ENCODE measurements at regions not wholly inside any gene's neighbourhood (a gene's known extent, or its start where the extent isn't known, plus 50 kb on each side); places are given as distances from the start of the nearest gene placed in this dataset.

DNA sequence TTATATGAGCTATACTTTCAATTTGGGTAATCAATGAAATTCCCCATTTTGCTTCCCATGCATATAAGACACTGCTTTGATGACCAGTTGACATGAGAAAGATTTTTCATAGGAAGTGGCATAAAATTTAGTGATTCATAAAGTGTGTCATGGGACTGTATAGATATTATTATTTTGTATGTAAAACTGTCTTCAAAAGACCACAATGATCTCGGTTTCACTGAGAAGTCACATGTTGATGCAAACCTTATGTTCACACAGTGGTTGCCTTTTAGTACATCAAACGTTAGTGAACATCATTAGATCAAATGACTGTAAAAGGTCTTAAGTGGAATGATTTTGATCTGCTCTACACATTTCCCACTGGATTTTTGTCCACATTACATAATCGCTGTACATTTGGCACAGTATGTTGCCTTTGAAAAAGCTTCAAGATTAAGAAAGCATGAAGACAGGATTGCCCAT is 349.2 kb upstream of the MEF2C start:
- no peak for DNase-seq

DNA sequence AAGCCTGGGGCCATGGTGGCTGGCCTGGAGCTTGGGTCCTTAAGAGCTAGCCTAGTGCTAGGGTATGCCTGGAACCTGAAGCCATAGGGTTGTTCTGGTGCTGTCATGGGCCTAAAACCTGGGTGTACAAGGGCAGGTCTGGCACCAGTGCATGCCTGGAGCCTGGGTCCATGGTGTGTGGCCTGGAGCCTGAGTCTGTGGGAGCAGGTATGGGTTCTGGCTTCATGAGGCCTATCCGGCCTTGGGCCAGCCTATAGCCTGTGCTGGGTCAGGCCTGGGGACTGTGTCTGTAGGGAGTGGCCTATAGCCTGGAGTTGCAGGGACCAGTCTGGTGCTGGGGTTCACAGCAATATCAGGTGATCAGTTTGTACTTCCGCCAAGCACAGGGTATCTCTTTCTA is 347.2 kb upstream of the MEF2C start:
- DNase-seq = no peak

DNA sequence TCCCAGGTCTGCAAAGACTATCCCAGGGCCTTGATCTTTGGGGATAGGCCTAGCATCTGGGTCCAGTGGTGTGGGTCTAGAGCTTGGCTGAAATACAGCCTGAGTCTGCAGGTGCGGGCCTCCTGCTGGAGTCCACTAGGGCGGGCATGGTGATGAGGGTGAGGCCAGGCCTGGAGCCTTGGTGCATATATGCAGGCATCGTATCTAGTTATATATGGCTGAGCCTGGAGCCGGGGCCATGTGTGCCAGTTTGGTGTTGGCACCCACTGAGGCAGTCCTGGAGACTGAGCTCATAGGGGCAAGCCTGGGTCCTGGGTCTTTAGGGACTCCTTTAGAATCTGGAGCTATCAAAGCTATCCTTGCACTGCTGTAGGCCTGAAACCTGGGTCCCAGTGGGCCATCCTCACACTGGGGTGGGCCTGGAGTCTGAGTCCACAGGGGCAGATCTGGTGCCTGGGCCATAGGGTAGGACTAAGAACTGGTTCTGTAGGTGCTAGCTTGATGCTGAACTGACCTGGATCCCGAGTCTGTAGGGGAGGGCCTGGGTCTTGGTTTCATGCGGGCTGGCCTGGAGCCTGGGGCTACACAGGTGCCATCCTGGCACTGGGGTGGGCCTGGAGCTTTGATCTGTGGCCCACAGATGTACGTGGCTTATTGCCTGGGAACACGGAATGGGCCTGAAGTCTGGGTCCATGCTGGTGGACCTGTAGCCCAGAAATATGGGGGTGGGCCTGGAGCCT is 346.5 kb upstream of the MEF2C start:
- DNase-seq = no peak

DNA sequence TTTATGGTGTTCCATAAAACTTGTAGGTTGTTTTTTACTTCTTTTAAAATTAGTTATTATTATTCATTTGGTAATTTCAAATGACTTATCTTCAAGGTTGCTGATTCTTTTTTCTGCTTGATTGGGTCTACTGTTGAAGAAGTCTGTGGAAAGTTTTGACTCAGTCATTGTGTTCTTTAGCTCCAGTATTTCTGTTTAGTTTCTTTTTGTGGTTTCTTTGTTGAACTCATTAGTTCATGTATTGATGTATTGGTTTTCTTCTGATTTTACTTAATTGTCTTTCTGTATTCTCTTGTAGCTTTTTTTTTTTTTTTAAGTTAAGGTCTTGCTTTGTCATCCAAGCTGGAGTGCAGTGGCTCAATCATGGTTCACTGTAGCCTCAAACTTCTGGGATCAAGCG is 345.4 kb upstream of the MEF2C start:
- DNase-seq = no peak

DNA sequence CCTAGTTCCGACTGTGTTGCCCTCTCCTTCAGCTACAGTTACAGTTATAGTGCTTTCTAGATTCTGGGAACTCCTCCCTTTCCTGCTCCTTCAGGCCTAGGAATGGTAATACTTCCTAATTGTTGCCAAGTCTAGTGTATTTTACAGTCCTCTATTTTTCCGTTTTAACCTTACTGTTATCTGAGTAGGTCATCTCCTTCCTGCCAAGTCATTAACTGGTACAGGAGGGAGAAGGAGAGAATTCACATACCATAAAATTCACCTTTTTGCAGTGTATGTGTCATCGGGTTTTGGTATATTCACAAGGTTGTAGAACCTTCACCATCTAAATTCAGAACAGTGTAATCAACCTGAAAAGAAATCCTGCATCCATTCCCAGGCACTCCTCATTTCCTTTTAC is 335.4 kb upstream of the MEF2C start:
- no peak for DNase-seq

DNA sequence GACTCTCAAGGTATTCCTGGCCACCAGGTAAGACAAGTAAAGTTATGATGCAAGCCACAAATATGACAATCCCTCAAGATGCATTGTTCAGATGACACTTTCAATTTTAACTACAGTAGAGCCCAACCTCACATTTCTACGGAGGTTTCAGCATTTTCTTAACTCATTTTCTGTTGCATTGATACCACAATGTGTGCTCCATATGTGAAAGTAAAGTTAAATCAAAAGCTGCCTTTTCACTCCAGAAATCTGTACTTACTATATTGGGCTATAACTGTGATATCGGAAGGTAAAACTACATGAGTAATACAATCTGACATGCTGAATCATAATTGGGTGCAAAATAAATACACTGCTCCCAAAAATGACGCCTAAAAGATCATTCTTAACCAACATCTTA is 333.6 kb upstream of the MEF2C start:
- DNase-seq = no peak

DNA sequence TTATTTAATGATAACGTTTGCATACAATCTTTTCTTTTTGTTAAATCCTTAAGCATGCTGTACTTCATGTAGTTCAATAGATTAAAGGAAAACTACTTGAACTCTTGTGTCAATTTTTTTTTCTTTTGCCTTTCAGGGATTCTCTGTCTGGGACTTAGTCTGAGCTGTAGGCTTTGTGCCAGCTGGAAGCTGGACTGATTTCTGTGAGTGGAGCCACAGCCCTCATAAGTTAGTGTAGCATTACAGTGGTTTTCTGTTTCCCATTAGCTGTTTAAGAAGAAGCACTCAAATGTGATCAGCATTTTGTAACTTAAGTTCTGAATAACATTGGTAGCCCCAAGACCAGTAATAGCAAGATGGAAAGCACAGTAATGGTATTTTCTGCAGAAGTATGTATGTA is 330.6 kb upstream of the MEF2C start:
- peak in 2 of 56 donors; percentile 0 to 10 for DNase-seq

DNA sequence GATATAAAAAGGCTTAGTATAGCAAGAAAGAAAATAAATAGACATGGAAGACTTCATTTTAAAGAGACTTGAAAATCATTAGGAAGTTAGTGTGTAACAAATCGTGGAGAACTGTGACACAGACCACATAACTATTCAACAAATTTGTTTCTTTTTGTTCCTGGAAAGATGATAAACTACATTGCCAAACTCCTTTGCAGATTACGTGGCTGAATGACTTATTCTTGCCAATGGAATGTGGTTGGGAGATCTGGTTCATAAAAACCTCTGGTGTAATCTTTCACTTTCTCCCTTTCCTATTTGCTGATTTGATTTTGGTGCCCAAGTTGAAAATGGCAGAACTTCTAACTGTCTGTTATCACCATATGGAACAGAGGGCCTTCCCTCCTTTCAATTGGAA is 328.9 kb upstream of the MEF2C start:
- DNase-seq = no peak

DNA sequence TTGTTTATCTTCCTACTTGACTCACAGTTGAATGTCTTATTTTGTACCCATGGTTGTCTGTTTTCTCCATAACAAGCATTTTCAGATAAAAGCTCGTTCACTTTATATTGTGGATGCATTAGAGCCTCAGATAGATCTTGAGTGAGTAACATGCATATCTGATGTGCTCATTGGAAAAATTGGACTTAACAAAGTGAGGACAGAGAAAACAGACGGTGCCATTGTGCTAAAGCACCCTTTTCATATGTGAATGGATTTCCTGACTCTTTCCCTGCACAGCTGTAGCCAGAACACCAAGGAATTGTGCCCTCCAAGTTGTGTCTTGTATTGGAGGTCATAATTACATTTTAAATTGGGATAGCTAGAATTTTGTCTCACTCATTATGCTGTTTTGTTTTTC is 325.8 kb upstream of the MEF2C start:
- DNase-seq = no peak

DNA sequence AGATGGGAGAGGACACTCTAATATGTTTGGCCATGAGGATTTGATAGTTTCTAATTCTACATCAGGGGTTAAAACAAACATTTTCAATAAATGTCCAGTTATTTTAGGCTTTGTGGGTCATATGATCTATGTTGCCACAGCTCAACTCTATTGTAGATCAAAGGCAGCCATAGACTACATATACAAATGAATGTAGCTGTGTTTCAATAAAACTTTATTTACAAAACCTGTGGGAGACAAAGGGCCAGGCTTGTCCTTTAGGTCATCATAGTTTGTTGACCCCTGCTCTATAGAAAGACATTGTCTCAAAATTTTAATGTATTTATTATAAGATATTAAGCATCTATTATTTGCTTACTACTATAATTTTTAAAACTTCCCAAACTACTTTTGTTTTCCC is 325.4 kb upstream of the MEF2C start:
- DNase-seq = no peak

DNA sequence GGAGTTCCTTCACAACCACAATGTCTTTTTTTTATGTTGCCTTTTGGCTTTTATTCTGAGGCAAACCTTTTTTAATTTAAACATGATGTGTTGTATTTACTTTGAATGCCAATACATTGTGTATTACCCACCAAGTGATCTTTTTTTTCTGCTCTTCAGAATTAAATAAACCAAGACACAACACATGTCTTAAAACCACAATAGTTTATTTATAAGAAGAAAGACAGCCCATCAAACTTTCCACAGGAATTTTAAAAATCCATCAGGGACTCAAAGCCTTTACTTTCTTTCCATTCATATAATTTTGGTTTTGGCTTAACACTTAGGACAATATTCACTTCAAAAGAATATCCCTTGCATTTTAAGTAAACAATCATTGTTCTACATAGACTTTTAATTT is 321.8 kb upstream of the MEF2C start:
- no peak for DNase-seq

DNA sequence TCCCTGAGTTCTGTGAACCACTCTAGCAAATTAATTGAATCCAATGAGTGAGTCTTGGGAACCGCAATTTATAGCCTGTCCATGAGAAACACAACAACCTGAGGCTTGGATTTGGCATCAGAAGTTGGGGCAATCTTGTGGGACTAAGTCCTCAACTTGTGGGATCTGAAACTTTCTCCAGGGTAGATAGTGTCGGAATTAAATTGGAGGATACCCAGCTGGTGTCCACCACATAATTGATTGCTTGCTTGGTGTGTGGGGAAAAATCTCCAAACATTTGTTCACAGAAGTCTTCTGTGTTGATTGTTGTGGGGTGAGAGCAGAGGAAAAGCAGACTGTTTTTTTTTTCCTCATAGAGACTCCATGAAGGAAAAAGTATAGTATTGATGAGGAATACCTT is 320.6 kb upstream of the MEF2C start:
- DNase-seq = no peak

DNA sequence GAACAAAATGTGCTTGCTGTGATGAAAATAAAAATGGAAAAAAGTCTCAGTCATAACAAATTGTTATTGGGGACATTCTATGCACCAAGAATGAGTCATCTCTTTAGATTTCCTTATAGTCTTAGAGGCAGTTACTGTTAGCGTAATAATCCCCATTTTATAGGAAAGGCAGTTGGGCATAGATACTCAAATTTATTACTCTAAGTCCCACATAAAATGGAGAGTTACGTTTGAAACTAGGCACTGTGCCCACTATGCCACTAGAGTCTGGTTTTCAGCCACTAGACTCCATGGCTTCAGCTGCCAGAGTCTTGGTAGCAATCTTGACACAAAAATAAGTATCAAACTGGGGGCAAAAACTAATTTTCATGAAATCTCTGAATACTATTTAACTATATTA is 317.9 kb upstream of the MEF2C start:
- no peak for DNase-seq

DNA sequence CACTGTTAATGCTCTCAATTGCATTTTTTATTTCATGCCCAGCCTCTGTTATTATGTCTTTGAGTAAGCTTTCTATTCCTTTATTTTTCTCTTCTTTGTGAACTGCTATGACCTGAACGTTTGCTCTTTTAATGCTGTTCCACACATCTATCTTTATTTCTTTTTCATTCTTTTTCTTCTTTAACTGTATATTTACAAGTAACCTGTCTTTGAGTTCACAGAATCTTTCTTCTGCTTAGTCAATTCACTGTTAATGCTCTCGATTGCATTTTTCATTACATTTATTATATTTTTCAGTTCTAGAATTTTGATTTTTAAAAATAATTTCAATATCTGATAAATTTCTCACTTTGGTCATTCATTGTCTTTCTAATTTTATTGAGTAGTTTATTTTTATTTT is 316.3 kb upstream of the MEF2C start:
- DNase-seq = no peak

DNA sequence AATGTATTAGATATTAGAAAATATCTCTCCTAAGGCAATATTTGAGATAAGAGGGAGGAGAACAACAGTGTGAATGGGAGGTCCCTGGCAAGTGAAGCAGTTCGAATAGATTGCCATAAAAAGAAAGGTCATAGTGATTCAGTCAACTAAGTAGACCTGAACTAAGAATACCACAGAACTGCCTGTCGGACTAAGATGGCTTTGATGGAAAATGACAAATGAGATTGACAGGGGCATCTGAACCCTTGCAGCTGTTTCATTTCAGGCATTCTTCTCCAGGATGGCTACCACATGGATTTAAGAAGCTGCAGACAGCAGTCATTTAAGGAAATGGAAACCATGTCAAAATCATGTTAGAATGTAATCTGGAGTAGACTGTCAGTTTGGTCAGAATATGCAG is 308.4 kb upstream of the MEF2C start:
- DNase-seq = no peak

DNA sequence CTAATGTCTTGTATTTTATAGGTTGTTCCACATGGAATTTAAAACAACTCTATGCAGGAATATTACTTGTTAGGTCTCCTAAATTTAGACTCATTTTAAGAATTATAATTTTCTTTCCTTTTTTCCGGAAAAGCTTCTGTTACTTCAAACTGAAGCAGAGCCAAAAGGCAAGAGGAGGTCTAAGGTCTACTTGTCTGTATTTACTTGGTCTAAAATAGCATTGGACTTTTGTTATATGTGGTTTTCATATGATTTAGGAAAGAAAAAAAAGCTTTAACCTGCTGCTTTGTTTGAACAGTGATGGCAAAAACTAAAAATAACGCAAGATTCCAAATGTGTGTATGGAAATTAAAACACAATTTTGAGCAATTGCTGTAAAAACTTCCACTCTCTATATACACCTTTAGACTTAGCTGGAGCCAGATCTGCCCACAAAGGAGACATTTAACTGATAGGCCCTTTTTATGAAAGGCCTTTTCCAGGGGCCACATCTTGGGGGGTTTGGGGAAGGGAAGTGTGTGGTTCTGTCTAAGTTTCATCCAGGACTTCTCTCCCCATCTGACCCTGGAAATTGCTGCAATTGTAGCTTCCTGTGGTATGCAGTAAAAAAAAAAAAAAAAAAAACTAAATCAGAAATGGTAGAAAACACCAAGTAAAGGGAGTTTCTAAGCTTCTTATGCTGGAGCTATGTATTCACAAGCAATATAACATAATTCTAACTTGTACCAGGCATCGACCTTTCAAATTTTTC is 307.7 kb upstream of the MEF2C start:
- no peak for DNase-seq

DNA sequence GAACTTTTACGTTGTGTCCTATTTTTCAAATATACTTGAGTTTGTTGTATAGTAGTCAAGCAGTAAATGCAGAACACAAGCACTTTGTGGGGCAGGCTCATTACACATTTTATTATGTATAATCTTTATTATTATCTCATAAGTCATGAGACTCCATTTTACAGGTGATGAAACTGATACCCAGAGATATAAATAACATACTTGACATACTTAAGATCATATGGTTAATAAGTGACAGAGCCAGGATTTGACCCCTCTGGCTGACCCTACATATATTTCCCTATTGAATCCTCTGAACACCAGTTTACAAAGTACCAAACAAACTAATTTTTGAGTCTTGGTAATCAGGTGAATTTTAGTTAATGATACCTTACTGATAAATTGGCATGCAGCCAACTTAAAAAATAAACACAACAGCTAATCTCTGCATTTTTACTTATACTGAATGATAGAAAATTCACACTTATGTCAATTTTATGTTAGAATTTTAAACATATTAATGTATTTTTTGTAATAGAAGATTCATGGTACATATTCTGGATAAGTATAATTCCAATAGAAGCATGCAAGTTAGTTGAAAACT is 305.0 kb upstream of the MEF2C start:
- no peak for DNase-seq

DNA sequence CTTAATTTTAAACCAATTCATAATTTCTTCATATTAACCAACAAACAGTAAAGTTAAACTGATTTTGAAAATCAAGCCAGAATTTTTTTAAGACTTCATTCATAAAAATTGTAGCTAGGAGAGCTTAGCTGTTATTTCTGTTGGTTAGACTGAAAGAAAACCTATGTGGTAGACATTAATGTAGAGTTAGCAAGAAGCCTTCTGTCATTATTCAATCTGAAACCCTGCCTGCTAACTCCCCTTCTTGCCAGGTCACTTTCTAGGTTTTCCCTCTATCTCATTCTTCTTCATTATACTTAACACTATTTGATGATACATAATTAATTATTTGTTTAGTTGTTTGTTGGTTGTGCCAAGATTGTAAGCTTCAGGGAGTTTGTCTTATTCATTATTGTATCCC is 304.3 kb upstream of the MEF2C start:
- DNase-seq = no peak

DNA sequence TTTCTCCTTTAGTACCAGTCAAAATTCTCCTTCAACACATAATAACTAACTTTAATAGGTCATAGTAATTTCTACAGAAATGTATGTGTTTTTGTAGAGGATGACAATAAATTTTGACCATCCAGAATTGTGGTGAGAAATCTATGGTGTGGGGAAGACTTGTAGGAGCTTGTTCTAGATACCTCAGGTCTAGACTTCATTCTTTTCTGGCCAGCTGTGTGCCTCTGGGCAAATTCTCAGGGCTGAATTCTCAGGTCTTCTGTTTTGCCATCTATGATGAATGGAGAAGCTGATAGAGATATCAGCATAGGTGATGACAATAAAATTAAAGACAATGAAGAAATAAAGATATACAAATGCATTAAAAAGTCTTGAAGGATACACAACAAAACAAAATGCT is 298.6 kb upstream of the MEF2C start:
- DNase-seq = no peak

DNA sequence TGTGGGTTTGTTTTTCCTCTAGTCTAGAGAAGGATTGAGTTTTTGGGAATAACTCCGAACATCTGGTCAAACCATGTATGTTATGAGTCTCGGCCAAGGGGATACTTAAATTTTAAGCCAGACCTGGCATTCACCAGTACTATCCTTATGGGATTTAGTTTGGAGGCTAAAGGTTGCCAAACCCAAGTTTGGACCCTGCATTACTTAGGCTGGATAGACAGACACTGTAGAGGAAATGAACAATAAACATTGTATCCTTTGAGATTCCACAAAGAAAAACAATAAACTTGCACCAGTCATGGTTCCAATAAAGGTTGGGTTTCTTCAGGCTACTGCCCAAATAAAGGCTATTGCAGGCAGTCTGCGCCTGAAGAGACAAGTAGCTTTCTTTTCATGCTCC is 296.7 kb upstream of the MEF2C start:
- DNase-seq = no peak

DNA sequence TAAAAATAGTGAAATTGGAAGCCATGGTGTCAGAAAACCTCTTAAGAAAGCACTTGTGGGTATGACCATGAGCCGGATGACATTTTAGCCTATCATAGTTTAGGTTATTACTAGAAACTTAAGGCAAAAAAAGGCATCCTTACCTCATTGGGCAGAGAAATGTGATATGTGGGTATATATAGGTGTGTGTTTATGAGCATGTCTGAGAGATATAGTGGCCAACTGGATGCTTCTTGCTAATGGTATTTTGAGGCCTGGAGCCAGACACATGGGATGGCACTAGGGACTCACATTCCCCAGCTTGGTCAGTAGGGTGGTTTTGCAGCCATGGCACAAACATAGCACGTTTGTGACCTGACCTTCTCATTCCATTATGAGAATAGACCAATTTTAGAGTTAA is 295.6 kb upstream of the MEF2C start:
- no peak for DNase-seq

DNA sequence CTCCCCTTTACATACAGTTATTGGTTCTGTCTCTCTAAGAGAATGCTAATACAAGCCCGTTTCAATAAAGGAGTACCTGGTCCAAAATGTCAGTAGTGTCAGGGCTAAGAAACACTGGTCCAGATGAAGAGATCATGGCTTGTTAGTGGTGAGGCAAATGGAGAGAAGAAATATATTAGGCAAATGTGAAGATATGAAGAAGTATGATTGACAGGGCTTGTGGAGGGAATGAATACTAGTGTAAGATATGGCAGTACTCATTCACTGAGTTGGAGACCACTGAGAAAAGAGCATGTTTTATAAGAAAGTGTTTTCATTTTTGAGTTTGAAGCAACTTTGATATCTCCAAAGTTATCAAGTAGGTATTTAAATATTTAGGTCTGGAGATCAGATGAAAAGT is 290.5 kb upstream of the MEF2C start:
- no peak for DNase-seq

DNA sequence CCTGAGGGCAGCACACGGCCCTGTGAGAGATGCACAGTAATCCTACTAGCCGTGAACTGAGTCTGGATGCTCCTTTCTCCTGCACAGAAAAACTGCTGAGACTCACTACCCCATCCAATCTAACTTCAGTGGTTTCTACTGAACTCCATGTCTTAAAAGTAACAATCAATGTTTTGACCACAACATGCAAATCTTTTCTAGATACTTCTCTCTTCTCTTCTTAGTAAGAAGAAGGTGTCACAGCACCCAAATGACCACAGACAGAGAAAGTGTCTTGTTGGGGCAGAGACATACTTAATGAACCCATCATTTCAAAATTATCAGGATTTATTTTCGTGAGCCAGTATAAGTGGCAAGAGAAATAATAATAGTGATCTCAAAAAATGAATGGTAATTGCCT is 285.8 kb upstream of the MEF2C start:
- DNase-seq = no peak

All from nucleus accumbens (tissue), 56 donors.